Erythroblast (primary cell): ENCODE measurements at regions not wholly inside any gene's neighbourhood (a gene's known extent, or its start where the extent isn't known, plus 50 kb on each side); places are given as distances from the start of the nearest gene placed in this dataset.

Source experiments
- DNase-seq, 2 experiments: peaks; one replicate each; lab custom pipeline; 2025; lab: John Stamatoyannopoulos, UW
- GATA1 ChIP-seq: IDR thresholded peaks from 2 replicates; pipeline ENCODE4 v1.6.1; 2011; ENCODE audit warnings: low read depth, mild to moderate bottlenecking, control low read depth, low read length, moderate library complexity
- POLR2A ChIP-seq: IDR thresholded peaks from 2 replicates; pipeline ENCODE4 v1.6.1; 2011; ENCODE audit warnings: mild to moderate bottlenecking, low read length

DNA sequence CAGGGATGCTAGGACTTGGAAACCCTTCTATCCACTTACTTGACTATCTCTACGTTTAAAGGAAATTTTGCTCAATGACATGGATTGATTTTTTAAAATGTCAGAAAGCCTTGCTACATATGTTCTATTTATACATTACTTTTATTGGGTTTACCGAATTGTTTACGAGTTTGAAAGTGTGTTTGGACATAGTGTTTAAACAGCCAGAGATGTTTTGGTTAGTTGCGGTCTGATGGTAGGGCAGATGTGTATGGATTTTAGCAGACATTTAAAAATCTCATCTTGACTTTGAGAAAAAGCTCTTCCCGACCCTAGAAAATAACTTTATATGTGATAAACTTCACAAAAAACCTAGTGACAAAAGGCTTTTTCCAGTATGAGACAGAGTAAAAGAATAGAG, 513.7 kb downstream of the PLA2G4A start:
- TF ChIP-seq POLR2A: no peak
- TF ChIP-seq GATA1: no peak
- DNase-seq: no peak

DNA sequence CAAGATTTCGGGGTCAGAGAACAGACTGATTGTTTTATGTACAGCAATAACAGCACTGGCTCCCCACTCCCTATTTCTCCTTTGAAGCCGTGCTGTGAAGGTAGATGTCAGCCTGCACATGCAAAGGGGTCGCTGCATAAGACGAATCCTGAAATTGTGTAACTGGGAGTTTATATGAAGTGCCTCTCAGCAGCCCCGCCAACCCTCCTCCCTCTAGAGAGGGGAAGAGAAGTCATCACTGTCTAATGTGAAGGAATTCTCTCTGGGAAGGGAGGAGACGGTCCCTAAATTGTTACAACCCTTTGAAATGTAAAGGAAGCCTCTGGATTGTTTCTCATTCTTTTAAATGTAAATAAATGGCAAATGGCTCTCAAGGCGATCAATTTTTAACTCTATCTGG, 545.3 kb downstream of the PLA2G4A start:
- TF ChIP-seq POLR2A (no peak), GATA1 (no peak)
- DNase-seq: no peak

- no peak for DNase-seq
- no peak for TF ChIP-seq GATA1
- no peak for TF ChIP-seq POLR2A
These were observed 546.0 kb downstream of the PLA2G4A start for GRCh38 chr1:187374742-187375141.

GRCh38 chr1:187383366-187383765, 554.6 kb downstream of the PLA2G4A start:
- TF ChIP-seq POLR2A: no peak
- DNase-seq: peak; percentile 1 to 13

DNA sequence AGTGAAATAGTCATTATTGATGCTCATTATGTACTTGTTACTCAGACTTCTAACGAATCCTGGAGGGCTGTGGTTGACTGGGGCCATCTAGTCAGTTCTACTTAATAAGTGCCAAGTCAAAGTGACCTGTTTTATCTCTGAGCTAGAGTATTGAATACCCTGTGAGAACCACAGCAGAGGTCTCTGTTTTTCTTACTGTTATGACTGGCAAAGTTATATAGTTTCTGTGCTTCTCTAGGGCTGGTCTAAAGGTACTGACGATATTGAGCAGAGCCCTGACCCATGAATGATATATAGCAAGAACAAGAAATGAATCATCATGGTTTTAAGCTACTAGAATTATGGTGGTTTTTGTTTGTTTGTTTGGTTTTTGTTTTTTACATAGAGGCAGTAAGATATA, 555.8 kb downstream of the PLA2G4A start:
- no peak for DNase-seq
- no peak for TF ChIP-seq POLR2A
- TF ChIP-seq GATA1: no peak

GRCh38 chr1:187390215-187390818, 561.6 kb downstream of the PLA2G4A start:
- TF ChIP-seq POLR2A: no peak
- no peak for TF ChIP-seq GATA1
- no peak for DNase-seq

GRCh38 chr1:187396226-187396625, 567.5 kb downstream of the PLA2G4A start:
- TF ChIP-seq POLR2A: no peak
- TF ChIP-seq GATA1: no peak
- peak in 1 of 2 experiments; percentile 1 for DNase-seq

- DNase-seq: no peak
- TF ChIP-seq GATA1: no peak
- no peak for TF ChIP-seq POLR2A
These were observed 568.4 kb downstream of the PLA2G4A start for GRCh38 chr1:187396929-187397796.

DNA sequence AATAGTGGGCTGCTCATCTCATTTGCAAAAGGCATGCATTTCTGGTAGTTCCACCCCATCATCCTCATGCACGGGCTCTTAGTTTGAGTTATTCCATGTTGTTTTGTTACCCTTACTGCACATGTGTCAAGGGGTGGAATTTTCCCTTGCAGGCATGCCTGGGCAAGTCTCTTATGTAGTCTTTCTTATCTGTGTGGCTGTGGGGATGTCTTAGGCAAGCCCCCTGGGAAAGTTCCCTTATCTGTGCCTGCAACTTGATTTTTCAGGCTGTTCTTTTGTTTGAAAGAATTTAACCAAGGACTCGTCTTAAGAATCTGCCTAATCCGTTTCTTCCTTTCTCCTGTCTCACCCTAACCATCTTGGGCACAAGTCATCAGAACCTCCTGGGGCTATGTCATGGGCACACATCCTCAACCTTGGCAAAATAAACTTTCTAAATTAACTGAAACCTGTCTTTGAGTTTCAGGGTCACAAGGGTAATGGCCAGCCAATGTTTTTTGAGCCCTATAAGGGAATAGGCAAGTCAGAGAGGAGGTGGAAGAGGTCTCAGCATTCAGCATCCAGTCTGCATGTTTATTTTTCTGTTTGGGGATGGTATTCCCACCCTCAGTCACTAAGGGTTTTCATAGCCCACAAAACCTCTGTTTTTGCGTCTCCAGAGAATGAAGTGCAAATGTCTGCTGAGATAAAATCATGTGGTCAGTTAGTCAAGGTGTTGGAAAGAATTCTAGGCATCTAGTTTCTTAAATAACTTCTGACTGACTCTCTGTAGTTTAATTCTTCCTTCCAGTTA, 579.7 kb downstream of the PLA2G4A start:
- TF ChIP-seq GATA1: no peak
- TF ChIP-seq POLR2A: no peak
- DNase-seq: peak; percentile 6 to 26

- peak; percentile 17 to 38 for DNase-seq
- TF ChIP-seq POLR2A: no peak
These were observed 580.6 kb downstream of the PLA2G4A start for GRCh38 chr1:187409341-187409740.

GRCh38 chr1:187411118-187411517, 582.4 kb downstream of the PLA2G4A start:
- TF ChIP-seq POLR2A (no peak), GATA1 (no peak)
- DNase-seq: no peak

DNA sequence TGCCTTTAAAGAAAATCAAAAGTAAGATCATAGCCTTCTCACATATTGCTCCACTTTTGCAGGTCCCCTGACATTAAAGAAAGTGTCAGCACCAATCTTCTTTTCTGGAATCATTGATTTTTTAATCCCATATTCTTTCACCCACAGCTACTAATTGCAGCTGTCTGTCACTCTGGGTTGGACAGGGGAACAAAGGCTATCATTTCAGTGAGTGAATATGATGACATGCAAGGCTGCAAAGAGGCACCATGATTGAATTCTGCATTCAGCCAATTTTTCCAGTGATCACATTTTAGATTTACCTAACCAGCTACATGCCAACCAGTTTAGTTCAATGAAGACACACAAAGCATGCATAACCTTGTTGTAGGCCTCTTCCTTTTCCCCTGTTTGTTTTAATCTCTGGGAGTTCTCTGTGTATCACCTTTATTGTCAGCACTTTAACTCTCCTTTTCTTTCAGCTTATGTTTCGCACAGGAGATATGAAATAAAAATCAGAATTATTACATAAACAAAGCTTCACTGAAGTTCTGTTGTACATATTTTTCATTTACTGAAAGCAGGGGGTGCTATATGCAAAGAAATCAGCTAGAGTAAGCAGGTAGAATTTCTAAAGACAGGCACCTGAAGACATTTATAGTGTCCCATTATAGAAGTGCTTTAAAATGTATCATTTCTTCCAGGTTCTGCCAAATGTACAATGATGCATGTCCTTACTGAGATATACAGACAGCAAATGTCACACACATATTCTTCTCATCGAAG, 584.8 kb downstream of the PLA2G4A start:
- no peak for DNase-seq
- TF ChIP-seq POLR2A (no peak), GATA1 (no peak)

GRCh38 chr1:187415065-187415464, 586.3 kb downstream of the PLA2G4A start:
- DNase-seq: no peak
- TF ChIP-seq POLR2A (no peak), GATA1 (no peak)
